Iris pigment epithelial cell (primary cell): ENCODE measurements at regions not wholly inside any gene's neighbourhood (a gene's known extent, or its start where the extent isn't known, plus 50 kb on each side); places are given as distances from the start of the nearest gene placed in this dataset.

Source experiments
- DNase-seq: peaks from one replicate; pipeline ENCODE4 v3.0.0-alpha.2; 2011; ENCODE audit warnings: low read depth

DNA sequence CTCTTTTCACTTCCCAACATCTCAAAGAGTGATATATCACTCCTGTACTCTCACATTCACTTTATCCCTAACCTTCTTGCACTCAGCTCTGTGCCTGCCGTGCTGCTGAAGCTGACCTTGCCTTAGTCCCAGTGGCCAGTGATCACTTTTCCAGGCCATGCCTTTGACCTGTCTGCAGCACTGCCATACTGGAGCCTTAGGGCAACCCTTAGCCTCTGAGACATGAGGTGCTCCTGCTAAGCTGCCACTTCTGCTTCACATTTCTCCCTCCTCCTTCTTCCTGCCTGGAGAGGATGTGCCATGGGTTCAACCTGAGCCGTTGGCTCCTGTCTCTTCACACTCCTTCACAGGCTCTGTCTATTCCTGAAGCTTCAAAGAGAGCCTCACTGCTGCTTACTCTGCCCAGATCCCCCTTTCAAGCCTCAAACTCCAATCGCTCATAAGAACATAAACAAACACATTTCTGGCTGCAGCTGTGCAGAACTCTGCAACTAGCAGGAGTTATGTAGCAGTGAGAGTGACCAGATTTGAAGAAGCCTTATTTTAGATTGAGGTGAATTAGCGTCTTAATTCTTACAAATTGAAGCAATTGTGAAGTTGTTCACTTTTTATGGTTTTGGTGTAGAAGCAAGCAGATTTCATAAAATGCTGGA, 716.2 kb upstream of the FANCL start:
- DNase-seq: no peak

DNA sequence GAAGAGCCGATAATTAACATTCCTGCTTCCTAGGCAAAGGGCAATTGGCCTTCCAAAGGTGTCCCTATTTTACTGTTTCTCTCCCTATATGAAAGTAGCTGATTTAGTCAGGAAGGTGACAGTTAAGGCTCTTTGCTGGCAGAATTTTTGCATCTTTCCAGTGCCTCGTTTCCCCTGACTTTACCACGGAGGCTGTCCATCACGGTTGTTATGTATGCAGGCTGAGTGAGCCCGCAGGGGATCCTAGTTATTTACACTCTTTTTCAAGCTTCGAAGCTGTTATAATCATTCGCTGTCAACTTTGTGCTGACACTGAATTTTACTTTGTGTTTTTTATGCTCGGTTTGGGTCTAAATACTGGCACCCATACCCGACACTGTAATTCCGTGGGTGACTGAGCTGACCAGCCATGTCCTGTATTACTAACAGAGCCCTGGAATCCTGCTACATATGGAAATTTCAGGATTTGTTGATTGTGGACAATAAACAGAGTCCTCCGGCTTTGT, 713.8 kb upstream of the FANCL start:
- no peak for DNase-seq

DNA sequence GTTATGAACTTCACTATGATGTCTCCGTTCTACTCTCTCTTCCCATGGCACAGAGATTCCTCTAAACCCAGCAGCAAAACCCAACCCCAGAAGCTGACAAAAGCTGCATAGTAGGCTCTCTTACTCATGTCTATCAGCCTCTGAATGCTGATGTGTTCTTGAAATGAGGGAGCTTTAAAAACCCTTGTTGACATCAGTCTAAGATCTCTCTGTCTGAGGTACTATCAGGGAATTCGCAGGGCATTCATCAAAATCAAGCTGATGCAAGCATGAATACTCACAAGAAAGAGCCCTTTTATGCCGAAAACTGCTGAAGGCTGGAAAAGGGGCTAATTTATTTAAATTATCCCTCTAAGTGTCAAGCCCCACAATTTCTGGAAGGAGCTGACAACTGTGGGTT, 710.6 kb upstream of the FANCL start:
- no peak for DNase-seq

DNA sequence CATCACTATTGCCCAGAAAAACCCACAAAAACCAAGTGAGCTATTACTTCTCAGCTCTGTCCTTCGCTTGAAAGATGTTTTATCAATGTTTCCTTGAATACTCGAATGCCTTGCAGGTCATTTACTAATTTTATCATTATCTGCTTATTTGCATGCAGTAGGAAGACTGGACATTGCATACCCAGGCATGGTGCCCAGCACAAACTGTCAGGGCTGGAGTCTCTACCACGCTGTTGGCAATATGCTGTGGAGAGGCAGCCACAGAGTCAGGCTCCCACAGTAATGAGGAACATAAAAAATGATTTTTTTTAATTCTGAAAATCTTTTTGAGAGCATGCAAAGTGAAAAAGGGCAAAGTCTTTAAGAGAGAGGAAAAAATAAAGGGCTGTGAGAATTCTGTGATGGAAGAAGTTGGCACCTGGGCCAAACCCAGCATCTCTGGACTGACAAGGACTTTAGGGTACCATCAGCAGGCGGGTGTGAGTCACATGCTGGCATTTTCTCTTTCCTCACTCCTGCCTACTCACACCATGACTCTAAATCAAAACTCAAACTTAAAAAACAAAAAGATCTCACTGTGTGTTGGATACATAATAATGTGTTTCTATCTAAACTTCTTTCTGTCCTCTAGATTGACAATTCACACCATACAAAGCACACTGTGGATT, 709.8 kb upstream of the FANCL start:
- no peak for DNase-seq

DNA sequence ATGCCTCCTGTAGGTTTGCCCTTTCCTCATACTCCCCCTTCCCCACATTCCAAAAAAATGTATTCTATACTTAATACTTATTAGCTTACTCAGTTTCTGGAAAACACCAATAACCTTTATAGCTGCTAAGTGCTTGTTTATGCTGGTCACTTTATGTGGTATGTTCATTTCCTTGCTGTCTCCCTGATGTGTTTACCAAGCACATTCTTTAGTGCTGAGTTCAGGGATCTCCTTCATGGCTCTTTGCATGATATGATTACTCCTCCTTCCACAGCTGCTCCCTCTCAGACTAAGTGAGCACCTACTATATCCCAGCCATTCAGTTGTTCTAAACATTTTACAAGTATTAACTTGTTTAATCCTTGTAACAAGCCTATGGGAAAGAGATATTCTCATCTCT, 698.3 kb upstream of the FANCL start:
- DNase-seq: peak; percentile 62

DNA sequence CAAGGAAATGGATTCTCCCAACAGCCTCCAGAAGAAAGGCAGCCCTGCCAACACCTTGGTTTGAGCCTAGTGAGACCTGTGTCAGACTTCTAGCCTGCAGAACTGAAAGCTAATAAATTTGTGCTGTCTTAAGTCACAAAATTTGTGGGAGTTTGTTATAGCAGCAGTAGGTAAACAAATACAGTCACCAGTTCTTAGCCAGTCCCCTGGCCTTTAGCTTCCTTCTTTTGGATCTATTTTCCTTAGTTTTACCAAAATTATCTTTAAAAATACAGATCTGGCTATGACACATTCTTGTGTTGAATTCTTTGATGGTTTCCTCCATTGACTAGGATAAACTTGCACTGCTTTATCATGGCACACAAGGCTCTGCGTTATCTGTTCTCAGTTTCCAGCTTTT, 697.9 kb upstream of the FANCL start:
- DNase-seq: peak; percentile 0

DNA sequence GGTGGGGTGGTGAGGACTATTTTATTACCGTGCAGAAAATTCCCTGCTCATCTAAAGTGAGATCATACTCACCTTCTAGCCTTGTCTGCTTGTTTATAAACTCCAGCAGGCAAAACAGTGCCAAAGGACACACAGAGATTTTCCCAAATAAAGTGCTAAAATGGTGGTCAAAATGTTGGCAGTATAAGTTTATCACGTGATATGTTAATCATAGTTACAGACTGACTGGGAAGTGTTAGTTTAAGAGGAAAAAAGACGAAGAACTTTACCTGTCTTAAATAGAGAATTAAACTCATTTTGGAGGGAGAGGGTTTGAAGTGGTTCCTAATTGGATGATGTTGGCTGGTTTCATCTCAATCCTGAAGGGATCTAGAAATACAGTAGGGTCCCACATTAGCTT, 691.7 kb upstream of the FANCL start:
- no peak for DNase-seq

DNA sequence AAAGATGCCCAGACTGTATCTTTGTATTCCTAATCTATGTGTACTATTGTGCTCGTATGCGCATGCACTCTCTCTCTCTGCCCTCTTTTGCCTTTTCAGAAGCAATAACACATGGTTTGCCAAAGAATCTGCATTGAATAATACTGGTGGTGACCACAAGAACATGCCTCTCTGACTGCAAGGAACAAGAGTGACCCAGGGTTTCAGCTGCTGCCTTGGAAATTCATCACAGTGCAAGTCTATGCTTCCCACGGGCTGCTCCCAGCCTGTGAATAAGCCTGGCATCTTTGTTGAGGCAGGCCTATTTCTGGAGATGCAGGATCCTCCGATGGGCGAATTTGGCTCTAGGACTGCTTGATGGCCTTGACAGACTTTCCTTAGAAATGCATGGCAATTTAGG, 689.4 kb upstream of the FANCL start:
- DNase-seq: no peak

DNA sequence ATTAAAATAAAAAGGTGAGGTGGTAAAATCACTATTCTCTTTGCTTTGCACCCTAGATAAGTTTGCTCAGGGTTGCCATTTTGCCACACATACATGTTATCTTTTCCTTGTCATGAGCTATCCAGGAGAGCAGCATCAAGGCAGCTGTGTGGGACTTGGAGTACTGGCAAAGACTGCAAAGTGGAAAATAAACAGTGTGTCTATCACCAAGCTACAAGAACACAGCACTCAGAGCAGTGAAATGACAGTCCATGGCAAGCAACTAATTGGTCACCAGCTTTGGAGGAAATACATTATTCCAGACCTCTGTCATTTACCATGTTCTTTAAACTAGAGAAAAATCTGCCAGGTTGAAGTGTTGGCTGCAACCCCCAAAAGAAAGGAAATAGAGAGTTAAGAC, 687.8 kb upstream of the FANCL start:
- no peak for DNase-seq

DNA sequence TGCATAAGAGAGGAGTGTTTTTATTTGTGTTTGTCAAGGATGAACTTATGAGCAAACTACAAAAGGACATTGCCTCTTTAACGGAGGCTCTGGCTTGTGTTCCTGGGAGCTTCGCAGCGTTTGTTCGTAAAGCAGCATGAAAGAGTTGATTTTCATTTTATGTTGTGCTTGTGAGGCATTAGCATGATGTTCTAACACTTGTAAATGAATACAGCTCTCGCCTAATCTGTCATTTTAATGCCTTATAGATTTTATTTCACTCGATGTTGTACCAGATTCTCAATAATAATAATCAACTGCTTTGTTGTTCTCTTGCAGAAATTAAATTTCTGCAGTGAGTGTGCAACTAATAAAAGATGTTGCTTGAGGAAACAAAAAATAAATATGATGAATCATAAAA, 687.3 kb upstream of the FANCL start:
- no peak for DNase-seq

DNA sequence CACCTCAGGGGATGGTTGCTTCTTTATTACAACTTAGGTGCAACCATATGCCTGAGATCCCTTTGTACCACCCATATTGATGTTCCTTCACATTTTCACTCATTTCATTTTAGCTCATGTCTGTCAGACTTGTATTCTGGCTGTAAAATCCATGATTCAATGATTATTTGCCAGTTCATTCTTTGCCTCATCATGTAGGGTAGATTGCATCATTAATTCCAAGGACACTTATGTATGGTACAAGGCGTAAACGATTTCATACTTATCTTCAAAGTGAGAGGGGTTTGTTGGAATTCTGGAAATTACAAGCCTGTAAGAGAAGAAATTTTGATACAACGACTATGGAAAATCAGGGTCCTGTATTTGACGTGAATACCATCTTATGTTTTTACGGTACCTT, 685.0 kb upstream of the FANCL start:
- no peak for DNase-seq

DNA sequence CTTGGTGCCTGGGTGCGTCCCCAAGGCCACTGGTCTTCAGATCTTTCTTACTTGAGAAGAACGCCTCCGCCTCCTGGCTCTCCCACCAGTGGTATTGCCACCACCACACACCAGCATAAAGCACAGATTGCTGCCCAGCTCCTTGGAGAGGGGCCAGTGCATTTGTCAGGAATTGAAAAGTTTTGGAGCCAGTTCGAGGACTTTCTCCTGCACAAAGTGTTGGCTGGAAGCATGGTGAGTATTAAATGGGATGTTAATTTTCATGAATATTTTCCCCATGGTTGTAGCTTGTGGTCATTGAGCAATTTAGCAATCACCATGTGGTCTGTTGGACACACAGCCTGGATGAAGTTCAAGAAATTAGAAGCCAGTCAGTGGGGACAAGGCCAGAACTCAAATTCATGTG, 684.6 kb upstream of the FANCL start:
- peak; percentile 0 for DNase-seq

DNA sequence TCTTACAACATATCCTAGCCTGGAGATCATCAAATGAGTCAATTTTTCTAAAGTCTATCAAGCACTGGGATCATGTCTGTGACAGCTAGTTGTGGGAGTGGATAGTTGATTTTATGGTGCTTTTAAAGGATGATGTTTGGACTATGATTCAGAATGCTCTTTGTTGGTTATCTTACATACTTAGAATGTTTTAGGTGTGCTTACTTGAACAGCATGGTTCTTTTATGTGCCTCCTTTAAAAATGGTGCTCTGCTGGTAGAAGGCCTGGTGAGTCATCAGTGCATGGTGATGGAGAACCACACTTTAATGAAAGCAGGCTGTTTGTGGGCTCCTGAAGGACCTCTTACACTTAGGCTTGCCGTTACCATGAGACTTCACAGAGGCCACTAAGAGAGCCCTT, 682.7 kb upstream of the FANCL start:
- DNase-seq: peak; percentile 12

DNA sequence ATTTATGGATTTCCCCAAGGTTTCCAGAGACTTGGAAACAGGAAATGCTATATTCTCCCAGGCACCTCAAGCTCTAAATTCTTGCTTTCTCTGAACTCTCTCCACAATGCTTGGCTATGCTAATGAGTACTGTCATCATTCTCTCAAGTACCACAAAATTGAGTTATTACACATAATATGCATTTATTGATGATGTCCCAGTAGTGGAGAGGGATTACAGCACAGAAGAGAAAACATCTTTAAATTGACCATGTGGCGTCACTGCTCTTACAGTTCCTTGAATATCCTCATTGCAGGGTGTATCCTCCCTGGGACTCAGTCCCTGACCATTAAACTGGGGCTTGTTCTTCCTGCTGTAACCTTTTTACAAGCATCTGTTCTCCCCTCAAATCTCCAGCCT, 681.1 kb upstream of the FANCL start:
- no peak for DNase-seq

DNA sequence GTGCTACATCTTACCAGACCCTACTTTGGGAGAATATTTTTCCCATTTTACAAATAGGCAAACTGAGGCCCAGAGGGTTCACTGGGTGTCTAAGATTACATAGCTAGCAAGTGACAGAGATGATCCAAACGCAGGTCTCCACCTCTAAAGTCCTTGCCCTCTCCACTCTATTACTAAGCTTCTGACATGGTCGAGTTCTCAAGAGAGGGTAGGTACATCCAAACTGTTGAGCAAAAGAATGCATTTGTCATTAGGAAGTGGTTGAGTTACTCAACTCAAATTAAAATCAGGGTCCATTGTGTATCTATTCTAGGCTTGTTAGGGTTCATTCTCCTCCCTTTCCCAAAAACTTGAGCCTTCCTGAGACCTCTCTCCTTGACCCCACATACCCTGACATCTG, 680.6 kb upstream of the FANCL start:
- DNase-seq: no peak

DNA sequence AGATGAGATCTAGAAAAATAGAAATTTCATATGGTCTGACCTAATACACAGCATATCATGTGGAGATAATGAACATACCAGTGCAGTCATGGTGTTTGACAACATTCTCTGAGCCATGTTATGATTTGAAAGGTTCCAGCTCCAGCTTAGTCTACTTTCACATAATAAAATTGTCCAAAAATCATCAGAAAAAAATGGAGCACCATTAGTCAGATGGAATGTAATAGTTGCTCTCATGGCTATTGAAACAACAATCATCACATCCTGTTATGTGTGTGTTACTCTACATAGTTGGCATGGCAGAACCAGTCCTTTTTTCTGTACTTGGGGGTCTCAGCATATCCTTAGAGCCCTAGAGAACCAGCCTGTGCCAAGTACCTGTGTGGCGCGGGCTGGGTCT, 678.9 kb upstream of the FANCL start:
- no peak for DNase-seq

DNA sequence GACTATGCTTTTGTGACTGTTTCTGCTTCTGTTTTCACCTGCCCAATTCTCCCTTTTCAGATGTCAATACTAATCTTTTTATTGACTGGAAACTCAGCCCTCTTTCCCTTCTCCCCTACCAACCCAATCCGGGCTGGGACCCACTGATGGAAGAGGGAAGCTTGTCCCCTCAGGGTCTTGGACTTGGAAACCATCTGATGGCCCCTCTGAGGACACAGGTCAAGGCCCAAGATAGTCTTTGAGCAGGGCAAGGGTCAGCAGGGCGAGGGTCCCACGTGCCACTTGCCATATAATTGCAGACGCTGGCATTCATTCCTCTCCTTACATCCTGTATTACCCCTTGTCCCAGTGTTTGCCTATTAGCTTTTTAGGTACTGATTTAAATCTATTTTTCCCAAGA, 678.2 kb upstream of the FANCL start:
- DNase-seq: no peak

DNA sequence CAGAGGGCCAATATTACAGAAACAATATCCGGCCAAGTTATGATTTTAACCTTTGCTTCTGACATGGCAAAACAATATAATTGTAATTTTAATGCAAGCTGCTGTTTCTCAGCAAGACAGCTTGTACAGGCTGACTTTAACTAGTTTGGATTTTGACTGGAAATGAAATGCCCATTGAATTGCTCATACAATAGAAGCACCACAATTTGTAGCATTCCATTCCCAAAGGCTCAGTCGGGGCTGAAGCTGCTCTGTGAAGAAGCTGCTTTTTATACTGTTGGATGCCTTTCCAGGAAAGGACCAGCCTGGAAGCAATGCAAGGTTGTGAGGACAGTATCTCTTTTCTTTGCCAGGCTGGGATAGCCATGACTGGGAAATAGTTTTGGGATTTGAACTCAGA, 677.0 kb upstream of the FANCL start:
- DNase-seq: peak; percentile 4

DNA sequence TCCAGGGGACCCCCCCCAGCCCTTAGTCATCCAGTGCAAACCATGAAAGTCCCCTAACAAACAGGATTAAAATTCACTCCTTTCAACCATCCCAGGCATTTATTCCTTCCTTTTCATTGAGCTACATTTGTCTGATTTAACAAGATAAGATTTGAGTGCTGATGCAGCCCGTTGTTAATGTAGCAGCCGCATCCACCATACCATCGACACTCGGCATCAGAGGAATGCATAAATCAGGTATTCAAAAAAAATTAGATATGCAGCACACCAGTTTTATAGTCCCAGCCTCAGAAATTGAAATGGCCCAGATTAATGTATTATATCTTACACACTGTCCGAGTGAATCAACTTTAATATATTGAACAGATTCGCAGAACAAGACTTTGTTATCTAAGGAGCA, 676.5 kb upstream of the FANCL start:
- no peak for DNase-seq

DNA sequence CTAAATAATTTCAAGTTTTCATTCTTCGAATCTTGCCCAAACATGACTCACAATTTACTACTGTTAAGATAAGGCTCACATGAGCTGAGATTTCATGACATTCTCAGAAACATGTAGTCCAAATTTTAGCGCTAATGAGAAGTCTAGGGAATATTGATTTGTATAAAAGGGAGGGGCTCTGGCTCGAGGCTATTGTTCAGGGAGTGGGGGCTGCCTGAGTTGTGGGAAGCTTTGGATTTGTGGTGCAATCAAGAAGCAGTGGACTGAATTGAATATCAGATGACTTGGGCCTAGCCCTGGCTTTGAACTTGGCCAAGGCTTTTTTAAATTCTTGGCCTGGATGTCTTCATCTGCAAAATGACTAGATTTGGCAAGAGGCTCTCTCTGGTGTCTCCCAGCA, 674.9 kb upstream of the FANCL start:
- no peak for DNase-seq

DNA sequence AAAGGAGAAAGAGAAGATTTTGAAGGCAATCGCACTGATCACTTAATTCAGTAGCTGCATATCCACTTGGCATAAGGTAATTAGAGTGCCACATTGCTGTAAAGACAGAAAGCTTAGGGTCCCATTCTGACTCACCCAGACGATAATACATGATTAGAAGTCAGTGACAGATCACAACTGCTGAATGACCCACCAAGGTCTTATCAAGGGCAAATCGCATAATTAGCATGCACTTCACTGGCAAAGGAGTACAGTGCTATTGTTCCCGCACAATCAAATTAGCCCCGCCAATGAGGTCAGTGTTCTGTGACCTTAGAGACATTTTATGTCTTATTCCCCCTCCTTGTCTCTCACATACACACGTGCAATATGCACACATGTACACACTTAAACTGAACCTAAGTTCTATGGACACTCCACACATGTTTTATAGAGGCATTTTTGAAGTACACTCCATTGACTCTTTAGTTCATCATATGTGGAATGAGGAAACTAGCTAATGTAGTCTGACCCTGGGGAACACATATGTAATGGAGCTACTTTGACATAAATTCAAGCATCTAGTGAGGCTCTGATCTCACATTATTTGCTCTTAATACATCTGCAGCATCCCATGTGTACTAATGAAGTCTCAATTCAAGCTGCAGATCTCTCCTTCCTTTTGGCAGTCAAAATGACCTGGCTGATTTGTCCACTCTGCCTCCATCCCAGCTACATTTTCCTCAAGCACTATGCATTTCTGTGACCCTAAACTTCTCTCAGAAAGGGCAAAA, 673.8 kb upstream of the FANCL start:
- no peak for DNase-seq

DNA sequence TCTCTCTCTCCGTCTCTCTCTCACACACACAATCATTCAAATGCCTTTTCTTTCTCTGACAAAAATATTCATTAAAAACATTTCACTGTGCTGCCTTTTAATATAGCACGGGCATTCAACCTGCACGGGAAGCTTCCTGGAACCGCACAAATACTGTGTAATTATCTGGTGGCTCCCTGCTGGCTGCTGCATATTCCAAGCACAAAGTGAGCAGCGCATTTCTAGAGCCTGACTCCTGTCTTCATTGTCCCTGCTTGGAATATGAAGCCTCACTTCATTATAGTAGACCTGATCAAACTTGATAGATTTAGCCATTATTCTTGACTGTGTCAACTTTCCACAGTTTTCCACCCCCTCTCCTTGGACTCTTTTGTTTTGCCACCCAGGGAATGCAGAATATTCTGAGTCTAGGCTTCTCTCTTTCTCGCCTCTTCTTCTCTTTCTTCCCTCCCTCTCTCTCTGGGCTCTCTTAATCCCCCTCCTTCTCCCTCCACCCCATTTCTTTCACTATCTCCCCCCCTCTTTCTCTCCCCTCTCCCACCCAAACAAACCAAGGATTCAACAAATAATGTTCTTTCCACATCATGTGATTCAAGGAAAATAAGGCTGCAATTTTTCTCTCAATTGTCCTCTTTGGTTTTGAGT, 672.1 kb upstream of the FANCL start:
- DNase-seq: no peak

DNA sequence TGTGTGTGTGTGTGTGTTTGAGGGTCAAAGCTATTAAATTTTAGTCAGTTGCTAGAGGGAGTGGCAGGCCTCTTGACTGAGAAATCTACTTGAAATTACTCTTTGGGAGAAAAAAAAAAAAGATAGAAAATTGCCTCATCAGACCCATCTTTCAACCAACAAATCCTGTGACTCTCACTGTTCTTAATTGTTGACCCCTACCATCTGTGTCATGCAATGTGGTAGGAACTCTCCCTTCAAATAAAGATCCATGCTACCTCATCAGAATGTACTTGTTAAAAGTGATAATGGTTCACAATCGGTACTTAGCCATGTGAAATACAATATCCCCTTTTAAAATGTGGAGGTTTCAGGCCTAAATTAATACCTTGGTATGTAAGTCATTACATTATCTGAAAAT, 670.8 kb upstream of the FANCL start:
- DNase-seq: no peak
